PC-9 (cell line): ENCODE measurements at regions not wholly inside any gene's neighbourhood (a gene's known extent, or its start where the extent isn't known, plus 50 kb on each side); places are given as distances from the start of the nearest gene placed in this dataset.

Experiments
- BruUV-seq: library from RNA; stranded (reverse); fragments of 400-500 nt; replicated peaks from 2 replicates; lab custom pipeline; 2021; lab: Mats Ljungman, UMichigan
- CTCF ChIA-PET: fragments of 300-600 bp; sonication (Branson Sonifier 250); formaldehyde crosslinking; loops from one replicate; lab custom pipeline; 2022; ENCODE audit warnings: antibody characterized with exemption; lab: Charles Lee
- POLR2A ChIA-PET: fragments of 300-600 bp; sonication (Branson Sonifier 250); formaldehyde crosslinking; loops from one replicate; lab custom pipeline; 2022; ENCODE audit warnings: antibody characterized with exemption; ENCODE audit not compliant: unreplicated experiment; lab: Charles Lee
- DNase-seq, 2 experiments: peaks; one replicate each; pipeline versions ENCODE4 v3.0.0 to v3.0.0-alpha.2; 2015 to 2022; ENCODE audit warnings: mixed read lengths in 1 of 2
- H2AFZ ChIP-seq: fragments of 200-600 bp; sonication (generic); 2 replicates; pipeline ENCODE4 v1.8.1; 2017; ENCODE audit warnings: antibody characterized with exemption
- H3F3A ChIP-seq: fragments of 200-600 bp; sonication (generic); 2 replicates; pipeline ENCODE4 v1.8.1; 2017; ENCODE audit warnings: antibody characterized with exemption, mild to moderate bottlenecking, low read depth; ENCODE audit not compliant: insufficient read depth
- H3K27ac ChIP-seq: fragments of 200-600 bp; sonication (generic); 2 replicates; pipeline ENCODE4 v1.6.1; 2016; ENCODE audit warnings: mixed run types
- H3K27me3 ChIP-seq: fragments of 200-600 bp; sonication (generic); 2 replicates; pipeline ENCODE4 v1.6.1; 2016; ENCODE audit warnings: low read depth, mixed run types; ENCODE audit not compliant: insufficient read depth
- H3K36me3 ChIP-seq: fragments of 200-600 bp; sonication (generic); 2 replicates; pipeline ENCODE4 v1.6.1; 2016; ENCODE audit warnings: low read depth, mixed run types
- H3K4me1 ChIP-seq: fragments of 200-600 bp; sonication (generic); replicated peaks from 2 replicates; pipeline ENCODE4 v1.6.1; 2016; ENCODE audit warnings: mixed run types; ENCODE audit not compliant: insufficient read depth
- H3K4me2 ChIP-seq: fragments of 200-600 bp; sonication (generic); 2 replicates; pipeline ENCODE4 v1.6.1; 2017; ENCODE audit warnings: mixed run types
- H3K4me3 ChIP-seq: fragments of 200-600 bp; sonication (generic); 2 replicates; pipeline ENCODE4 v1.6.1; 2016; ENCODE audit warnings: mixed run types
- H3K79me2 ChIP-seq: fragments of 200-600 bp; sonication (generic); 2 replicates; pipeline ENCODE4 v1.6.1; 2017; ENCODE audit warnings: low read depth, mixed run types
- H3K9me2 ChIP-seq: fragments of 200-600 bp; sonication (generic); 2 replicates; pipeline ENCODE4 v1.8.1; 2017; ENCODE audit warnings: mild to moderate bottlenecking; ENCODE audit not compliant: insufficient read depth
- H3K9me3 ChIP-seq: fragments of 200-600 bp; sonication (generic); 2 replicates; pipeline ENCODE4 v1.8.1; 2016; ENCODE audit warnings: low read depth; ENCODE audit not compliant: insufficient read depth
- H4K20me1 ChIP-seq: fragments of 200-600 bp; sonication (generic); 2 replicates; pipeline ENCODE4 v1.8.1; 2017; ENCODE audit not compliant: insufficient read depth
- CTCF ChIP-seq: fragments of 200-600 bp; sonication (generic); conservative IDR thresholded peaks from 2 replicates; pipeline ENCODE4 v1.6.1; 2017; ENCODE audit warnings: mixed run types, antibody characterized with exemption, mild to moderate bottlenecking, moderate library complexity
- EZH2 ChIP-seq: fragments of 200-600 bp; sonication (generic); IDR thresholded peaks from 2 replicates; pipeline ENCODE4 v1.8.0; 2017; ENCODE audit warnings: antibody characterized with exemption, low read depth
- intact Hi-C: fragments of 100-400 bp; cut with micrococcal nuclease; formaldehyde crosslinking; loops from one replicate; pipeline ENCODE4 v1.10.0; 2022; ENCODE audit not compliant: unreplicated experiment

DNA sequence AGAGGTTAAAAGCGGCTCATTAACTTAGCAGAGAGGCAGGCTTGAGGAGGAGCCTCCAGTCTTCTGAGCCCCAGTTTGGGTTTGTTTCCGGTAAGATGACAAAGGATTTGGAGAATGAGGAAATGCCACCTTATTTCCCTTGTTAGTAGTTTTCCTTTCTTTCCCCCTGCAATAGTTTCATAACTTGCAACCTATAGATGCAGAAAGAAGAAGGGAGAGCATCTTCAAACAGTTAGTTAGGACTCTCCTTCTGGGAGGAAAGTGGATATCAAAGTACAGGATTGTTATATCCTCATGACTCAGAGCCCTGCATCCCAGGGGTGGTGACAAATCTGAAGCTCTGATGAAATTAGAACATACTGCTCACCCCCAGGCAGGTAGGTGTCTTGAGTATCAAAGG is 180.7 kb upstream of the SLC38A2 start:
- Histone ChIP-seq H3K36me3 (no peaks in the 10 kb centered on the region), H4K20me1 (no peaks in the 10 kb centered on the region), H3K27ac (peak overlapping the region; percentile 94), H3F3A (peaks cover 54% of the 10 kb centered on the region), H3K4me2 (peak overlapping the region; percentile 5; the same call in 1 of the 2 replicates), H3K9me3 (peaks cover 10% of the 10 kb centered on the region), H2AFZ (no peak overlapping the region), H3K4me3 (no peak overlapping the region), H3K27me3 (no peaks in the 10 kb centered on the region), H3K4me1 (peaks cover 74% of the 10 kb centered on the region), H3K79me2 (peaks cover 10% of the 10 kb centered on the region), H3K9me2 (no peaks in the 10 kb centered on the region)
- ChIA-PET POLR2A (no interaction called here), CTCF (no interaction called here)
- no TSS peak for BruUV-seq
- DNase-seq: peak; percentile 26 to 83
- TF ChIP-seq CTCF: no peak
- no peak for TF ChIP-seq EZH2
- intact Hi-C loops: loop anchor here (10.0 kb wide), 2 partner anchors 402 to 722 kb away; no protein-coding TSS in a partner anchor

GRCh38 chr12:46550266-46550879 is 177.8 kb upstream of the SLC38A2 start:
- Histone ChIP-seq H3K36me3 (no peaks in the 10 kb centered on the region), H3K27ac (peak overlapping the region; percentile 88), H3F3A (peaks cover 41% of the 10 kb centered on the region), H3K4me2 (no peak overlapping the region), H3K9me3 (peaks cover 7% of the 10 kb centered on the region), H4K20me1 (no peaks in the 10 kb centered on the region), H3K4me3 (no peak overlapping the region), H3K27me3 (no peaks in the 10 kb centered on the region), H3K9me2 (no peaks in the 10 kb centered on the region), H3K4me1 (peaks cover 67% of the 10 kb centered on the region), H2AFZ (no peak overlapping the region), H3K79me2 (peaks cover 7% of the 10 kb centered on the region)
- intact Hi-C loops: loop anchor here (10.0 kb wide), 2 partner anchors 404 to 724 kb away; no protein-coding TSS in a partner anchor
- POLR2A ChIA-PET: interaction anchor here (0.6 to 0.7 kb wide), 2 partner anchors 112 to 185 kb away, joined by 4 to 7 read pairs; no protein-coding TSS in a partner anchor
- TF ChIP-seq CTCF (no peak), EZH2 (no peak)
- CTCF ChIA-PET: no interaction called here
- DNase-seq: no peak
- TSS peak; percentile 60 for BruUV-seq

GRCh38 chr12:46549527-46550265 is 177.1 kb upstream of the SLC38A2 start:
- TF ChIP-seq EZH2 (no peak), CTCF (no peak)
- no peaks in the 10 kb centered on the region for H3K27me3 ChIP-seq
- peak in 1 of 2 experiments; percentile 25 for DNase-seq
- H4K20me1 ChIP-seq: no peaks in the 10 kb centered on the region
- H2AFZ ChIP-seq: no peak overlapping the region
- H3K4me3 ChIP-seq: no peak overlapping the region
- H3K79me2 ChIP-seq: peaks cover 2% of the 10 kb centered on the region; the same call in 1 of the 2 replicates
- no peaks in the 10 kb centered on the region for H3K36me3 ChIP-seq
- peaks cover 36% of the 10 kb centered on the region for H3F3A ChIP-seq
- no peaks in the 10 kb centered on the region for H3K9me2 ChIP-seq
- BruUV-seq: TSS peak; percentile 99
- intact Hi-C loops: loop anchor here (2.0 to 10.0 kb wide), 7 partner anchors 77 to 725 kb away; partner anchors contain the start of gene SLC38A1
- peaks cover 7% of the 10 kb centered on the region for H3K9me3 ChIP-seq
- 0 out of 2 replicates have a peak overlapping the region, but pooled peaks have one; percentile 3 for H3K4me2 ChIP-seq
- ChIA-PET CTCF (no interaction called here), POLR2A (interaction anchor here (0.6 kb wide), 1 partner anchor 188 kb away, joined by 5 read pairs; no protein-coding TSS in a partner anchor)
- H3K4me1 ChIP-seq: peaks cover 60% of the 10 kb centered on the region
- H3K27ac ChIP-seq: peak overlapping the region; percentile 88
